ENCODE measurements at regions not wholly inside any gene's neighbourhood (a gene's known extent, or its start where the extent isn't known, plus 50 kb on each side); places are given as distances from the start of the nearest gene placed in this dataset.

- Histone ChIP-seq H3K4me3 (ENCODE audit: low read depth in 1 of 3, low read length in 3 of 3) (no peak overlapping the region), H3K27ac (ENCODE audit: low read depth in 1 of 2, low read length in 2 of 2) (no peak overlapping the region), H3K36me3 (ENCODE audit: control insufficient read depth in 4 of 4, insufficient read depth in 3 of 4, low read depth in 1 of 4, low read length in 3 of 4) (no peaks in the 10 kb centered on the region), H3K4me1 (ENCODE audit: control insufficient read depth in 4 of 4, insufficient read depth in 4 of 4, low read length in 3 of 4) (no peaks in the 10 kb centered on the region), H3K9ac (ENCODE audit: low read depth in 1 of 2, low read length in 2 of 2) (no peak overlapping the region), H3K27me3 (ENCODE audit: control insufficient read depth in 4 of 4, insufficient read depth in 4 of 4, low read length in 3 of 4) (peaks cover 0 to 8% (median 0%) of the 10 kb centered on the region in 4 donors), H3K9me3 (ENCODE audit: control insufficient read depth in 4 of 4, low read length in 3 of 4) (no peaks in the 10 kb centered on the region)
- TF ChIP-seq RXRA (IDR thresholded peaks at IDR 0.05) (no peak), FOXA2 (IDR thresholded peaks at IDR 0.05) (no peak), EGR1 (IDR thresholded peaks at IDR 0.05; ENCODE audit: low read depth in 2 of 2) (no peak), TAF1 (conservative IDR thresholded peaks at IDR 0.05) (no peak), NR2F2 (IDR thresholded peaks at IDR 0.05) (no peak), RAD21 (IDR thresholded peaks at IDR 0.05) (no peak), REST (IDR thresholded peaks at IDR 0.05) (no peak), ATF3 (IDR thresholded peaks at IDR 0.05) (no peak), YY1 (IDR thresholded peaks at IDR 0.05) (no peak), GABPA (IDR thresholded peaks at IDR 0.05 in 1 of 2, conservative IDR thresholded peaks at IDR 0.05 in 1 of 2) (no peak), HNF4A (conservative IDR thresholded peaks at IDR 0.05) (no peak), SP1 (IDR thresholded peaks at IDR 0.05) (no peak), FOXA1 (IDR thresholded peaks at IDR 0.05) (no peak), ZBTB33 (IDR thresholded peaks at IDR 0.05) (no peak)
- TF ChIP-seq, protein P1, sequence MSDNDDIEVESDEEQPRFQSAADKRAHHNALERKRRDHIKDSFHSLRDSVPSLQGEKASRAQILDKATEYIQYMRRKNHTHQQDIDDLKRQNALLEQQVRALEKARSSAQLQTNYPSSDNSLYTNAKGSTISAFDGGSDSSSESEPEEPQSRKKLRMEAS (IDR thresholded peaks at IDR 0.05): no peak
- TF ChIP-seq, protein P2, sequence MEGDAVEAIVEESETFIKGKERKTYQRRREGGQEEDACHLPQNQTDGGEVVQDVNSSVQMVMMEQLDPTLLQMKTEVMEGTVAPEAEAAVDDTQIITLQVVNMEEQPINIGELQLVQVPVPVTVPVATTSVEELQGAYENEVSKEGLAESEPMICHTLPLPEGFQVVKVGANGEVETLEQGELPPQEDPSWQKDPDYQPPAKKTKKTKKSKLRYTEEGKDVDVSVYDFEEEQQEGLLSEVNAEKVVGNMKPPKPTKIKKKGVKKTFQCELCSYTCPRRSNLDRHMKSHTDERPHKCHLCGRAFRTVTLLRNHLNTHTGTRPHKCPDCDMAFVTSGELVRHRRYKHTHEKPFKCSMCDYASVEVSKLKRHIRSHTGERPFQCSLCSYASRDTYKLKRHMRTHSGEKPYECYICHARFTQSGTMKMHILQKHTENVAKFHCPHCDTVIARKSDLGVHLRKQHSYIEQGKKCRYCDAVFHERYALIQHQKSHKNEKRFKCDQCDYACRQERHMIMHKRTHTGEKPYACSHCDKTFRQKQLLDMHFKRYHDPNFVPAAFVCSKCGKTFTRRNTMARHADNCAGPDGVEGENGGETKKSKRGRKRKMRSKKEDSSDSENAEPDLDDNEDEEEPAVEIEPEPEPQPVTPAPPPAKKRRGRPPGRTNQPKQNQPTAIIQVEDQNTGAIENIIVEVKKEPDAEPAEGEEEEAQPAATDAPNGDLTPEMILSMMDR (IDR thresholded peaks at IDR 0.05; ENCODE audit: low read depth, low read length, missing input control): no peak
- no peak for DNase-seq (ENCODE audit: low spot score)
- WGBS: 35% methylated on average over 1 of the region's 1 CpG
These were observed 420.8 kb upstream of the BRINP1 start for GRCh38 chr9:119789987-119790386.

GRCh38 chr9:119788921-119789320 lies 419.7 kb upstream of the BRINP1 start:
- Histone ChIP-seq H3K9me3 (ENCODE audit: control insufficient read depth in 4 of 4, low read length in 3 of 4) (no peaks in the 10 kb centered on the region), H3K27ac (ENCODE audit: low read depth in 1 of 2, low read length in 2 of 2) (no peak overlapping the region), H3K36me3 (ENCODE audit: control insufficient read depth in 4 of 4, insufficient read depth in 3 of 4, low read depth in 1 of 4, low read length in 3 of 4) (no peaks in the 10 kb centered on the region), H3K9ac (ENCODE audit: low read depth in 1 of 2, low read length in 2 of 2) (no peak overlapping the region), H3K4me1 (ENCODE audit: control insufficient read depth in 4 of 4, insufficient read depth in 4 of 4, low read length in 3 of 4) (no peaks in the 10 kb centered on the region), H3K4me3 (ENCODE audit: low read depth in 1 of 3, low read length in 3 of 3) (no peak overlapping the region), H3K27me3 (ENCODE audit: control insufficient read depth in 4 of 4, insufficient read depth in 4 of 4, low read length in 3 of 4) (peaks cover 0 to 8% (median 0%) of the 10 kb centered on the region in 4 donors)
- no peak for DNase-seq (ENCODE audit: low spot score)
- 61% methylated on average over 2 of the region's 2 CpGs for WGBS
- TF ChIP-seq RAD21 (IDR thresholded peaks at IDR 0.05) (no peak), ATF3 (IDR thresholded peaks at IDR 0.05) (no peak), FOXA2 (IDR thresholded peaks at IDR 0.05) (no peak), REST (IDR thresholded peaks at IDR 0.05) (no peak), NR2F2 (IDR thresholded peaks at IDR 0.05) (no peak), HNF4A (conservative IDR thresholded peaks at IDR 0.05) (no peak), JUND (IDR thresholded peaks at IDR 0.05) (no peak), SP1 (IDR thresholded peaks at IDR 0.05) (no peak), ZBTB33 (IDR thresholded peaks at IDR 0.05) (no peak), EGR1 (IDR thresholded peaks at IDR 0.05; ENCODE audit: low read depth in 2 of 2) (no peak)
- TF ChIP-seq, protein P1 (IDR thresholded peaks at IDR 0.05): no peak

All from liver (tissue), 8 donors.